Right lobe of liver (tissue), 4 donors: ENCODE measurements at regions not wholly inside any gene's neighbourhood (a gene's known extent, or its start where the extent isn't known, plus 50 kb on each side); places are given as distances from the start of the nearest gene placed in this dataset.

Source experiments
- POLR2A ChIP-seq: fragments of 450-650 bp; IDR thresholded peaks from one replicate; pipeline ENCODE4 v1.6.1; 2017; ENCODE audit warnings: antibody characterized with exemption, mild to moderate bottlenecking
- TF ChIP-seq, protein P1 (sequence below), 4 donors: fragments of 200-600 bp in 3 of 4; fragments of 450-650 bp in 1 of 4; IDR thresholded peaks; one replicate each; pipeline versions ENCODE4 v1.5.1 to v1.8.0; 2016 to 2022; ENCODE audit warnings: antibody characterized with exemption in 4 of 4, mild to moderate bottlenecking in 2 of 4
- donor health status: DM: no; HTN: no; CAD: no.
- donor health status: DM: no; HTN: no; CAD: no.
- donor health status: DM: no; HTN: yes; CAD: no.

DNA sequence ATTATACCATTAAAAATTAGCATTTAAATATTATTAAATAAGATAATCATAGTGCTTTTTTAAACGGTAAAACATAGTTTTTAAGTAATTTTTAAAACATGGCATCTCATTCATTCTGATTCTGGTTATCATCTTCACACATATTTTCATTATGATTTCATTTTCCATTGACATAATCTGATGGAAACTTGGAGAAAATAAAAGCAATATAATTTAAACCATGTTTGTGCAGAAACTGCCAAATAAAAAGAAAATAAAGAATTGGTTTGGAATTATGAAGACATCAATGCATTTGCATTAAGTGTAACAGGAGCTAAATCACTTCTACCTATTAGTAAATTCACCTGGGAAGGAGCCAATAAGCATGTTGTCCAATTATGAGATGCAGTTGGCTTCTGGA, 490.1 kb upstream of the CD180 start:
- TF ChIP-seq, protein P1, sequence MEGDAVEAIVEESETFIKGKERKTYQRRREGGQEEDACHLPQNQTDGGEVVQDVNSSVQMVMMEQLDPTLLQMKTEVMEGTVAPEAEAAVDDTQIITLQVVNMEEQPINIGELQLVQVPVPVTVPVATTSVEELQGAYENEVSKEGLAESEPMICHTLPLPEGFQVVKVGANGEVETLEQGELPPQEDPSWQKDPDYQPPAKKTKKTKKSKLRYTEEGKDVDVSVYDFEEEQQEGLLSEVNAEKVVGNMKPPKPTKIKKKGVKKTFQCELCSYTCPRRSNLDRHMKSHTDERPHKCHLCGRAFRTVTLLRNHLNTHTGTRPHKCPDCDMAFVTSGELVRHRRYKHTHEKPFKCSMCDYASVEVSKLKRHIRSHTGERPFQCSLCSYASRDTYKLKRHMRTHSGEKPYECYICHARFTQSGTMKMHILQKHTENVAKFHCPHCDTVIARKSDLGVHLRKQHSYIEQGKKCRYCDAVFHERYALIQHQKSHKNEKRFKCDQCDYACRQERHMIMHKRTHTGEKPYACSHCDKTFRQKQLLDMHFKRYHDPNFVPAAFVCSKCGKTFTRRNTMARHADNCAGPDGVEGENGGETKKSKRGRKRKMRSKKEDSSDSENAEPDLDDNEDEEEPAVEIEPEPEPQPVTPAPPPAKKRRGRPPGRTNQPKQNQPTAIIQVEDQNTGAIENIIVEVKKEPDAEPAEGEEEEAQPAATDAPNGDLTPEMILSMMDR (IDR thresholded peaks at IDR 0.05), result no peak
- TF ChIP-seq POLR2A, result no peak
